ENCODE measurements at regions not wholly inside any gene's neighbourhood (a gene's known extent, or its start where the extent isn't known, plus 50 kb on each side); places are given as distances from the start of the nearest gene placed in this dataset.

- H3K27me3 ChIP-seq (ENCODE audit: insufficient read depth, poor library complexity, severe bottlenecking) = peaks cover 7% of the 10 kb centered on the region
- no peak overlapping the region for H3K4me3 ChIP-seq (replicated peaks; ENCODE audit: insufficient read depth, low read length)
- no peak overlapping the region for H3K27ac ChIP-seq (replicated peaks)
- TF ChIP-seq, protein P1, sequence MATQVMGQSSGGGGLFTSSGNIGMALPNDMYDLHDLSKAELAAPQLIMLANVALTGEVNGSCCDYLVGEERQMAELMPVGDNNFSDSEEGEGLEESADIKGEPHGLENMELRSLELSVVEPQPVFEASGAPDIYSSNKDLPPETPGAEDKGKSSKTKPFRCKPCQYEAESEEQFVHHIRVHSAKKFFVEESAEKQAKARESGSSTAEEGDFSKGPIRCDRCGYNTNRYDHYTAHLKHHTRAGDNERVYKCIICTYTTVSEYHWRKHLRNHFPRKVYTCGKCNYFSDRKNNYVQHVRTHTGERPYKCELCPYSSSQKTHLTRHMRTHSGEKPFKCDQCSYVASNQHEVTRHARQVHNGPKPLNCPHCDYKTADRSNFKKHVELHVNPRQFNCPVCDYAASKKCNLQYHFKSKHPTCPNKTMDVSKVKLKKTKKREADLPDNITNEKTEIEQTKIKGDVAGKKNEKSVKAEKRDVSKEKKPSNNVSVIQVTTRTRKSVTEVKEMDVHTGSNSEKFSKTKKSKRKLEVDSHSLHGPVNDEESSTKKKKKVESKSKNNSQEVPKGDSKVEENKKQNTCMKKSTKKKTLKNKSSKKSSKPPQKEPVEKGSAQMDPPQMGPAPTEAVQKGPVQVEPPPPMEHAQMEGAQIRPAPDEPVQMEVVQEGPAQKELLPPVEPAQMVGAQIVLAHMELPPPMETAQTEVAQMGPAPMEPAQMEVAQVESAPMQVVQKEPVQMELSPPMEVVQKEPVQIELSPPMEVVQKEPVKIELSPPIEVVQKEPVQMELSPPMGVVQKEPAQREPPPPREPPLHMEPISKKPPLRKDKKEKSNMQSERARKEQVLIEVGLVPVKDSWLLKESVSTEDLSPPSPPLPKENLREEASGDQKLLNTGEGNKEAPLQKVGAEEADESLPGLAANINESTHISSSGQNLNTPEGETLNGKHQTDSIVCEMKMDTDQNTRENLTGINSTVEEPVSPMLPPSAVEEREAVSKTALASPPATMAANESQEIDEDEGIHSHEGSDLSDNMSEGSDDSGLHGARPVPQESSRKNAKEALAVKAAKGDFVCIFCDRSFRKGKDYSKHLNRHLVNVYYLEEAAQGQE (IDR thresholded peaks at IDR 0.05; ENCODE audit: insufficient replicate concordance, low read depth) = no peak
- TF ChIP-seq SPI1 (IDR thresholded peaks at IDR 0.05; ENCODE audit: borderline replicate concordance, low read depth) (no peak), CTCF (IDR thresholded peaks at IDR 0.05; ENCODE audit: insufficient read depth, low read length) (no peak), GABPA (IDR thresholded peaks at IDR 0.05; ENCODE audit: low read depth) (no peak), POLR2AphosphoS5 (IDR thresholded peaks at IDR 0.05; ENCODE audit: low read depth) (no peak)
- no peak for DNase-seq (ENCODE audit: low read depth in 1 of 2, low spot score in 1 of 2)
These were observed 147.6 kb downstream of the SP3 start for GRCh38 chr2:173817582-173817981.

GRCh38 chr2:173818285-173818684 lies 146.9 kb downstream of the SP3 start:
- no peak for DNase-seq (ENCODE audit: low read depth in 1 of 2, low spot score in 1 of 2)
- H3K27ac ChIP-seq (replicated peaks) = no peak overlapping the region
- TF ChIP-seq SPI1 (IDR thresholded peaks at IDR 0.05; ENCODE audit: borderline replicate concordance, low read depth) (no peak), CTCF (IDR thresholded peaks at IDR 0.05; ENCODE audit: insufficient read depth, low read length) (no peak), GABPA (IDR thresholded peaks at IDR 0.05; ENCODE audit: low read depth) (no peak), POLR2AphosphoS5 (IDR thresholded peaks at IDR 0.05; ENCODE audit: low read depth) (no peak)
- TF ChIP-seq, protein P1 (IDR thresholded peaks at IDR 0.05; ENCODE audit: insufficient replicate concordance, low read depth) = no peak
- H3K27me3 ChIP-seq (ENCODE audit: insufficient read depth, poor library complexity, severe bottlenecking) = peaks cover 7% of the 10 kb centered on the region
- H3K4me3 ChIP-seq (replicated peaks; ENCODE audit: insufficient read depth, low read length) = no peak overlapping the region

DNA sequence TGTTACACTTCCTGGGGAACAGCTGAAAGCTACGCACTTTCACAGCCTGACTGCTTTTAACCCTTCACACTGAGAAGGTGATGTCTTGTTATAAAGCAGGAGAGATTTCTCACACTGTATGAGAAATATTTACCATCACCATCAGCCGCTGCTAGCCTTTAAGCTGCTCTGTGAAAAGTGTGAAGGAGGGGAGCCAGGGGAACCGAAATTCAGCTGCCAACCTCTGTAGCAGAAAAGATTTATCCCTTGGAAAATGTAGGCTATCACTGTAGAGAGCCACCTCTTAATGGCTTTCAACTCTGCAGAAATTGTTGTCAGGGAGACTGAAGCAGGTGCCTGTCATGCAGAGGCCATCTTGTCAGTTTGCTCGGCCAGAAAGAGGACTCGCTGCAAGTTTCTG lies 145.3 kb downstream of the SP3 start:
- DNase-seq (ENCODE audit: low read depth in 1 of 2, low spot score in 1 of 2) = no peak
- TF ChIP-seq POLR2AphosphoS5 (IDR thresholded peaks at IDR 0.05; ENCODE audit: low read depth) (no peak), GABPA (IDR thresholded peaks at IDR 0.05; ENCODE audit: low read depth) (no peak), SPI1 (IDR thresholded peaks at IDR 0.05; ENCODE audit: borderline replicate concordance, low read depth) (no peak), CTCF (IDR thresholded peaks at IDR 0.05; ENCODE audit: insufficient read depth, low read length) (no peak)
- TF ChIP-seq, protein P1 (IDR thresholded peaks at IDR 0.05; ENCODE audit: insufficient replicate concordance, low read depth) = no peak
- H3K27me3 ChIP-seq (ENCODE audit: insufficient read depth, poor library complexity, severe bottlenecking) = peaks cover 4% of the 10 kb centered on the region
- H3K4me3 ChIP-seq (replicated peaks; ENCODE audit: insufficient read depth, low read length) = no peak overlapping the region
- no peak overlapping the region for H3K27ac ChIP-seq (replicated peaks)
